HG03175 (cell line): ENCODE measurements at regions not wholly inside any gene's neighbourhood (a gene's known extent, or its start where the extent isn't known, plus 50 kb on each side); places are given as distances from the start of the nearest gene placed in this dataset.
A peak's percentile ranks its signal among the peaks of the same experiment; 100 is the strongest.

Source experiments
- ATAC-seq: cut with Tn5 transposase; IDR thresholded peaks from one replicate; pipeline ENCODE4 v1.9.1; 2021; ENCODE audit warnings: mild to moderate bottlenecking, moderate library complexity; ENCODE audit not compliant: unreplicated experiment

- ATAC-seq = peak; percentile 96
Measured at GRCh38 chr5:68406767-68407241, 191.2 kb downstream of the PIK3R1 start.

GRCh38 chr5:68407311-68408239, 192.0 kb downstream of the PIK3R1 start:
- no peak for ATAC-seq

- no peak for ATAC-seq
Measured at GRCh38 chr5:68408345-68408871, 192.9 kb downstream of the PIK3R1 start.

- no peak for ATAC-seq
Measured at GRCh38 chr5:68409259-68409658, 193.7 kb downstream of the PIK3R1 start.

- no peak for ATAC-seq
Measured at GRCh38 chr5:68411161-68411560, 195.6 kb downstream of the PIK3R1 start.

- no peak for ATAC-seq
Measured at GRCh38 chr5:68415177-68416085, 199.9 kb downstream of the PIK3R1 start.

GRCh38 chr5:68416714-68417113, 201.2 kb downstream of the PIK3R1 start:
- ATAC-seq = no peak

- ATAC-seq = no peak
Measured at GRCh38 chr5:68418201-68418600, 202.6 kb downstream of the PIK3R1 start.

- no peak for ATAC-seq
Measured at GRCh38 chr5:68418680-68419079, 203.1 kb downstream of the PIK3R1 start.

GRCh38 chr5:68419081-68419636, 203.6 kb downstream of the PIK3R1 start:
- ATAC-seq = no peak

- no peak for ATAC-seq
Measured at GRCh38 chr5:68419637-68420452, 204.3 kb downstream of the PIK3R1 start.

GRCh38 chr5:68420476-68421344, 205.2 kb downstream of the PIK3R1 start:
- ATAC-seq = no peak

GRCh38 chr5:68421485-68422220, 206.1 kb downstream of the PIK3R1 start:
- ATAC-seq = no peak

- peak; percentile 41 for ATAC-seq
Measured at GRCh38 chr5:68423154-68423811, 207.7 kb downstream of the PIK3R1 start.

GRCh38 chr5:68424799-68425537, 209.4 kb downstream of the PIK3R1 start:
- ATAC-seq = peak; percentile 83

GRCh38 chr5:68426586-68426985, 211.0 kb downstream of the PIK3R1 start:
- no peak for ATAC-seq

- ATAC-seq = no peak
Measured at GRCh38 chr5:68428231-68428811, 212.8 kb downstream of the PIK3R1 start.
